HG03095 (cell line): ENCODE measurements at regions not wholly inside any gene's neighbourhood (a gene's known extent, or its start where the extent isn't known, plus 50 kb on each side); places are given as distances from the start of the nearest gene placed in this dataset.

Experiments
- ATAC-seq: cut with Tn5 transposase; IDR thresholded peaks from one replicate; pipeline ENCODE4 v1.9.1; 2021; ENCODE audit warnings: moderate library complexity; ENCODE audit not compliant: unreplicated experiment

GRCh38 chr6:33952016-33952415 is 148.2 kb upstream of the MLN start:
- ATAC-seq: no peak

DNA sequence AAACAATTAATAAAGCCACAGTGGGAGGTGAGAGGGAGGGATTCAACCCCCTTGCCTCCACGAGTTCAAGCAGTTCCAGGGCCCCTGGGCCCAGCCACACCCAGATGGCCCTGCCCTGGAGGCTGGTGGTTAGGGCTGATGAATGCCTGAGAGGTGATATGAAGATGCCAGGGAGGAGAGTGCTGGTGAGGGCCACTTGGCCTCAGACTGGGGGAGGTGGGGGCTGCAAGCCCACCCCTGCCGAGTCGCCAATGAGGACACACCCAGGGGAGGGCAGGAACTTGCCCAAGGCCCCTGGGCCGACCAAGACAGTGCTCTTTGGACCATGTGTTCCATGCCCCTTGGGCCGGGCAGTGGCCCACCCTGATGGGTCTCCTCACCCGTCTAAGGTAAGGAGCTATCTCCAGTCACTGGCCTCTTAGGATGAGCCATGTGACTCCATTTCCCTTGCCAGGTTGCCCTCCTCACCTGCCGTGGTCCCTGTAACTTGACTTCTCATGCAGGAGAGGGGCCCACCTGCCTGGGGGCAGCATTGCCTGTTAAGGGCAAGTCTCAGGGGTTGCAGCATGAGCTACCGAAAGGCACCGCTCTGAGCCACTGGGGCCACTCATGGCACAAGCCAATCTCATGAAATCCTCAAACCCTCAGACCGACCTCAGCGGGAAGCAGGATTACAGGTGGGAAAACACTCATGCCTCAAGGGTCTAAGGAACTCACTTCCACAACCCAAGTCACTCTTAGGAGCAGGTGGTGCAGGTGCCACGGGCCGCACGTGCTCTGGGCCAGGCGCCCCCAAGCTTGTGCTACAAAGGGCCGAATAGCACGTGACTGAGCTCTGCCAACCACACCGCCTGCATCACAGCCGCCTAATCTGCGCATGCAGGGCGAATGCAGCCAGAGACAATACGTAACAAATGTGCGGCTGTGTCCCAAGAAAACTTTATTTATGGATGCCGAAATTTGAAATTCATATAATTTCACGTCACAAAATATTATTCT is 147.4 kb upstream of the MLN start:
- no peak for ATAC-seq

DNA sequence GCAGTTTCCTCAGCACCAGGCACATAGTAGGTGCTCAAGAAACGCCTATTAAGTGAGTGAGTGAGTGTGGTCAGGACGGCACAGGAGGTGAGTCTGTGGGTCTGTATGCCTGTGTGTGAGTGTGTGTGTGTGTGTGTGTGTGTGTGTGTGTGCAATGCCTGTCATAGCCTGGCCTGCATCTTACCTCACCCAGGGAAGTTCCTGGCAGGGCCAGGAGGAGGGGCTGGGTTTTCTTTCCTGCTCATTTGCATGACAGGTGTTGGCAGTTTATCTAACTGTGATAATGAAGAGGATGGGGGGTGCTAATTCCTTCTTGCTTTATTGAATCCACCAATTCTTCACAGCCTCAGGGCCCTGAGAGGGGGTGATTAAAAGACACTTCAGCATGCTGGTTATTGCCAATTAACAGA is 146.7 kb upstream of the MLN start:
- no peak for ATAC-seq

GRCh38 chr6:33949877-33950435 is 146.2 kb upstream of the MLN start:
- ATAC-seq: no peak

DNA sequence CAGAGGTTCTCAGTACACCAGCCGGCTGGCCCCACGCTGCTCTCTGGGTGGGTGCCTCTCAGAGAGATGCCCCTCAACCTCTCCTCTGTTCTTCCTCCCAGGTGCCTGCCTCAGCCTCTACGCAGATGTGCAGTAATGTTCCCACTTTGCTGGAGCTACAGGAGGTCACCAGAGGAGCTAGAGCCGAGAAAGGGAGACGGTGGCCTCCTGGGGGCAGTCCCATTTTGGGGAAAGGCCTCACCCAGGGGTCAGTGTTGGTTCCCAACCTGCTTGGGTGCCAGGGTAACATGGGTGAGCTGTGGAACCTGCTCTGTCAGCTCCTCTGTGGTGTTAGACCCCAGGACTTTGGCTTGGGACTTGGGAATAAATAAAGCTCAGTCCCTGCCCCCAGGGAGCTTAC is 145.3 kb upstream of the MLN start:
- no peak for ATAC-seq

GRCh38 chr6:33947916-33948594 is 144.3 kb upstream of the MLN start:
- ATAC-seq: no peak

GRCh38 chr6:33947047-33947446 is 143.2 kb upstream of the MLN start:
- ATAC-seq: no peak

DNA sequence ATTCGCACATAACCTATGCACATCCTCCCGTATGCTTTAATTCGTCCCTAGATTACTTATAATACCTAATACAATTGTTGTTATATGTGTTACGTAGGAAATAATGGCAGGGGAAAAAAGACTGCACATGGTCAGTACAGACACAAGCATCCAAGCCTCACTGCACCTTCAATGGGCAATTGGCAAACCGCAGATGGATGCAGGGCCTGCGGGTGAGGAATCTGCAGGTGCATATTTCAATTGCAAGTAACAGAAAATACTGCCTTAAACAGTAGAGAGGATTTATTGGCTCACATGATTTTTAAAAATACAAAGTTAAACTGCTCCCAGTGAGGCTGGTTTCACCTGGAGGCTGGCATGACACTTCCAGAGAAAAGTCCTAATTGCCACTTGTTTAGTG is 142.1 kb upstream of the MLN start:
- no peak for ATAC-seq

- ATAC-seq: no peak
These were observed 141.0 kb upstream of the MLN start for GRCh38 chr6:33944686-33945411.

- ATAC-seq: no peak
These were observed 133.1 kb upstream of the MLN start for GRCh38 chr6:33936886-33937285.

DNA sequence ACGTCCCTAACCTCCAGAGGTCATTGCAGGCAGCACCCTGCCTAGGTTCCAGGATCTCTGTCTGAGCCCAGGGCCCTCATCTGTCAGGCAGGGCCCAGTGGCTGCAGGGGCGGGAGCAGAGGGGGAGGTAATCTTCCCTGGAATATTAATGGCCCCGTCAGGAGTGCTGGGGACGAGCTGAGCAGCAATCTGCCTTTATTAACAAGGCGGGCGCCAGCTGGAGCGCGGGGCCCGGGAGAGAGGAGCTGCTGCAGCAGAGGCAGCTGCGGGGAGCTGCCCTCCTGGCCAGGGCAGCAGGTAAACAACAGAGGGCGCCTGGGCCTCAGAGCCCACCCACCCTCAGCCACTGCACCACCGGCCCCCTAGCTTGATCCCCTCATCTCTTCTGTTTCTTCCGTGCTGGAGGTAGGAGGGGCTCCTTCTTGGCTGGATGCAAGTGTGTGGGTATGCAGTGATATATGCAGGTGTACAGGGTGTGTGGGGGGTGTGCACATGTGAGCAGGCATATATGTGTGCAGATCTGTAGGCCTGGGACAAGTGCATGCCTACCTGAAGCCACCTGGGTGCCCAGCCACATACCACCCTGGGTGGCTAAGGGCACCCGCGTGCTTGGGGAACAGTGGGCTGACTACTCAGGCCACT is 131.8 kb upstream of the MLN start:
- no peak for ATAC-seq

- ATAC-seq: no peak
These were observed 131.0 kb upstream of the MLN start for GRCh38 chr6:33934731-33935270.

GRCh38 chr6:33933101-33933500 is 129.3 kb upstream of the MLN start:
- no peak for ATAC-seq

DNA sequence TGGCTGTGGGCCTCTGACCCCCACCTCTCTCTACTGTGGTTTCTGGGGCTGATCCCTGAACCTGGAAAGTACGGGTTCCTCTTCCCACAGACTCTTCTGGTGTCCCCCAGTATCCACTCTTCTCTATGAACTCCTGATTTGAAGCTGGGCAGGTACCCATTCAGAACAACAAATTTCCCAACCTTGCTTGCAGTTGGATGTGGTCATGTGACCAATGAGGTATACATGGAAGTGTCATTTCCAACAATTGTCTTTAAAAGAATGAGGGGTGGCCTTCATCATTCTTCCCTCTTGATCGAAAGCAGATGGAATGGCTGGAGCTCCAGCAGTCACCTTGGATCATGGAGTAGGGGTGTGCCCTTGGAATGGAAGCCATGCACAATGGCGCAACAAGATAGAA is 128.0 kb upstream of the MLN start:
- ATAC-seq: no peak

GRCh38 chr6:33929575-33930288 is 125.9 kb upstream of the MLN start:
- ATAC-seq: no peak

DNA sequence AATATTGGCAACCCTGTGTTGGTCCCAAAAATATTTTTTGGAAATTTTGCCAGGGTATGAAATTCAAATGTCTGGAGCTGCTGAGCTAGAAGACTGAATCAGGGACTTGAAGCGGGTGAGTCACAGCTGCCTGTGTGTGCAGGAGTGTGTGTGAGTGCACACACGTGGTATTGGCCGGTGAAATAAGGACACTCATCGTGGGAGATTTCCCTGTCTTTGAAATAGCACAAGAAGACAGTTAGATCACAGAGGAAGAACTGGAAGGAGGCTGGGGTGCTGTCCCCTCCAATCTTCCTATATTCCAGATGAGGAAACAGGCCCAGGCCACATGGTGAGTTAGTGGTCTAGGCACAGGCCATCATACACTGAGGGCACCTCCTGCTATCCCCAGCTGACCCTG is 123.8 kb upstream of the MLN start:
- no peak for ATAC-seq

- no peak for ATAC-seq
These were observed 123.3 kb upstream of the MLN start for GRCh38 chr6:33927112-33927511.

- no peak for ATAC-seq
These were observed 122.6 kb upstream of the MLN start for GRCh38 chr6:33926451-33926850.

DNA sequence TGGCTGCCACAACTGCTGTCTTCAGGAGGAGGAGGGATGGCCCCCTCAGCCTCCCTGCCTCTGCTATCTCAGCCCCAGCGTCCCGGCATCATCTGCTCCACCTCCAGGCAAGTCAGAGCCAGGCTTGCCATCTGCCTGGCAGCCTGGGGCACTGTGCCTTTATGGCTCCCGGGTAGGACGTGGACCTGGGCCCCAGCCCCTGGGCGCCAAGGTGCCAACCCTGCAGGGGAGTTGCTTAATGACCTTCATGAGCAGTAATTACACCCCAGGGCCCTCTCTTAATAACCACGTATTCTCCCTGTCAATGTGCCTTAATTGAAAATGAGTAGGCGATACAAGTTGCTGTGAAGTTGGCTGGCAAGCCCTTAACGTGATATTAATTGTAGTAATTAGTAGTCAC is 122.1 kb upstream of the MLN start:
- no peak for ATAC-seq

GRCh38 chr6:33925210-33925609 is 121.4 kb upstream of the MLN start:
- no peak for ATAC-seq
